ENCODE measurements at regions not wholly inside any gene's neighbourhood (a gene's known extent, or its start where the extent isn't known, plus 50 kb on each side); places are given as distances from the start of the nearest gene placed in this dataset.
"Not testable (repeated sequence)": the region's sequence is repeated elsewhere in the genome, so short reads cannot be mapped to it uniquely, and the experiment has no call there.

- DNase-seq, result no peak
Observed at GRCh38 chr1:18564676-18565075, 66.0 kb upstream of the PAX7 start.

- DNase-seq, result no peak
Observed at GRCh38 chr1:18565321-18565720, 65.3 kb upstream of the PAX7 start.

- DNase-seq, result no peak
Observed at GRCh38 chr1:18568489-18568888, 62.2 kb upstream of the PAX7 start.

GRCh38 chr1:18569251-18569650 is 61.4 kb upstream of the PAX7 start:
- no peak for DNase-seq

- DNase-seq, result peak; percentile 25
Observed at GRCh38 chr1:18569811-18570545, 60.7 kb upstream of the PAX7 start.

GRCh38 chr1:18571275-18571674 is 59.4 kb upstream of the PAX7 start:
- no peak for DNase-seq

GRCh38 chr1:18572022-18572880 is 58.4 kb upstream of the PAX7 start:
- no peak for DNase-seq

- peak; percentile 44 for DNase-seq
Observed at GRCh38 chr1:18573170-18573569, 57.5 kb upstream of the PAX7 start.

- no peak for DNase-seq
Observed at GRCh38 chr1:18574754-18575153, 55.9 kb upstream of the PAX7 start.

GRCh38 chr1:18575620-18576019 is 55.0 kb upstream of the PAX7 start:
- peak; percentile 61 for DNase-seq

GRCh38 chr1:18578271-18578670 is 52.4 kb upstream of the PAX7 start:
- no peak for DNase-seq

- not testable (repeated sequence) for DNase-seq
Observed at GRCh38 chr1:18579267-18579666, 51.4 kb upstream of the PAX7 start.

GRCh38 chr1:18580047-18580446 is 50.6 kb upstream of the PAX7 start:
- DNase-seq, result no peak

GRCh38 chr1:18580691-18581419 is 49.8 kb upstream of the PAX7 start:
- DNase-seq, result no peak

All from RPMI8226 (cell line).